ENCODE measurements at regions not wholly inside any gene's neighbourhood (a gene's known extent, or its start where the extent isn't known, plus 50 kb on each side); places are given as distances from the start of the nearest gene placed in this dataset.

GRCh38 chr16:18050234-18050633 lies 286.3 kb downstream of the NPIPA8 start:
- WGBS = 85% methylated on average over 7 of the region's 7 CpGs
- DNase-seq (ENCODE audit: extremely low spot score) = no peak
- Histone ChIP-seq H3K36me3 (no peaks in the 10 kb centered on the region), H3K27ac (replicated peaks in 1 of 4) (no peak overlapping the region), H3K27me3 (no peaks in the 10 kb centered on the region), H3K4me3 (no peak overlapping the region), H3K4me1 (no peaks in the 10 kb centered on the region), H3K9me3 (no peaks in the 10 kb centered on the region)
- no peak for TF ChIP-seq POLR2A (IDR thresholded peaks at IDR 0.05; ENCODE audit: low read depth)
- no peak for TF ChIP-seq EP300 (IDR thresholded peaks at IDR 0.05)
- TF ChIP-seq POLR2AphosphoS5 (IDR thresholded peaks at IDR 0.05) = no peak
- no peak for TF ChIP-seq CTCF (IDR thresholded peaks at IDR 0.05)
- intact Hi-C loops (cut with DNase I) = no loop called here

- intact Hi-C loops (cut with DNase I) = no loop called here
- H3K36me3 ChIP-seq = no peaks in the 10 kb centered on the region
Observed at GRCh38 chr16:18049547-18050133, 286.9 kb downstream of the NPIPA8 start.

GRCh38 chr16:18048853-18049546 lies 287.5 kb downstream of the NPIPA8 start:
- TF ChIP-seq POLR2A (IDR thresholded peaks at IDR 0.05; ENCODE audit: low read depth) (no peak), POLR2AphosphoS5 (IDR thresholded peaks at IDR 0.05) (no peak), EP300 (IDR thresholded peaks at IDR 0.05) (no peak), CTCF (IDR thresholded peaks at IDR 0.05) (no peak)
- intact Hi-C loops (cut with DNase I) = no loop called here
- 70% methylated on average over 4 of the region's 4 CpGs for WGBS

More at GRCh38 chr16:18049547-18050133, 286.9 kb downstream of the NPIPA8 start:
- WGBS = 66% methylated on average over 6 of the region's 6 CpGs
- Histone ChIP-seq H3K27me3 (no peaks in the 10 kb centered on the region), H3K4me3 (no peak overlapping the region), H3K9me3 (no peaks in the 10 kb centered on the region), H3K4me1 (no peaks in the 10 kb centered on the region), H3K27ac (replicated peaks in 1 of 4) (no peak overlapping the region)
- TF ChIP-seq CTCF (IDR thresholded peaks at IDR 0.05) (no peak), EP300 (IDR thresholded peaks at IDR 0.05) (no peak), POLR2A (IDR thresholded peaks at IDR 0.05; ENCODE audit: low read depth) (no peak), POLR2AphosphoS5 (IDR thresholded peaks at IDR 0.05) (no peak)
- peak; percentile 78 for DNase-seq (ENCODE audit: extremely low spot score)

GRCh38 chr16:18047761-18048160 lies 288.8 kb downstream of the NPIPA8 start:
- Histone ChIP-seq H3K9me3 (no peaks in the 10 kb centered on the region), H3K4me1 (no peaks in the 10 kb centered on the region), H3K36me3 (no peaks in the 10 kb centered on the region), H3K27ac (replicated peaks in 1 of 4) (no peak overlapping the region), H3K27me3 (no peaks in the 10 kb centered on the region), H3K4me3 (no peak overlapping the region)
- WGBS = 88% methylated on average over 6 of the region's 6 CpGs
- no peak for DNase-seq (ENCODE audit: extremely low spot score)
- intact Hi-C loops (cut with DNase I) = no loop called here
- TF ChIP-seq EP300 (IDR thresholded peaks at IDR 0.05) = no peak
- TF ChIP-seq POLR2A (IDR thresholded peaks at IDR 0.05; ENCODE audit: low read depth) = no peak
- no peak for TF ChIP-seq POLR2AphosphoS5 (IDR thresholded peaks at IDR 0.05)

More at GRCh38 chr16:18048853-18049546, 287.5 kb downstream of the NPIPA8 start:
- DNase-seq (ENCODE audit: extremely low spot score) = peak; percentile 47
- no peaks in the 10 kb centered on the region for H3K27me3 ChIP-seq
- no peaks in the 10 kb centered on the region for H3K9me3 ChIP-seq
- no peak overlapping the region for H3K4me3 ChIP-seq
- no peak overlapping the region for H3K27ac ChIP-seq (replicated peaks in 1 of 4)
- no peaks in the 10 kb centered on the region for H3K36me3 ChIP-seq
- H3K4me1 ChIP-seq = no peaks in the 10 kb centered on the region

GRCh38 chr16:18045356-18045755 lies 291.2 kb downstream of the NPIPA8 start:
- Histone ChIP-seq H3K4me1 (no peaks in the 10 kb centered on the region), H3K4me3 (no peak overlapping the region), H3K9me3 (no peaks in the 10 kb centered on the region), H3K27ac (replicated peaks in 1 of 4) (no peak overlapping the region), H3K36me3 (no peaks in the 10 kb centered on the region), H3K27me3 (no peaks in the 10 kb centered on the region)
- DNase-seq (ENCODE audit: extremely low spot score) = no peak
- intact Hi-C loops (cut with DNase I) = no loop called here
- TF ChIP-seq POLR2AphosphoS5 (IDR thresholded peaks at IDR 0.05) = no peak
- TF ChIP-seq CTCF (IDR thresholded peaks at IDR 0.05) = no peak
- no peak for TF ChIP-seq POLR2A (IDR thresholded peaks at IDR 0.05; ENCODE audit: low read depth)
- TF ChIP-seq EP300 (IDR thresholded peaks at IDR 0.05) = no peak
- WGBS = 67% methylated on average over 6 of the region's 6 CpGs
